HepG2 (cell line): ENCODE measurements at regions not wholly inside any gene's neighbourhood (a gene's known extent, or its start where the extent isn't known, plus 50 kb on each side); places are given as distances from the start of the nearest gene placed in this dataset.

ENCODE experiments used
- DDIT3 ChIP-seq: sonication (generic); formaldehyde crosslinking; IDR thresholded peaks from 2 replicates; pipeline ENCODE4 v1.4.0; 2020; ENCODE audit warnings: mild to moderate bottlenecking, missing genetic modification reagents
- DR1 ChIP-seq: sonication (generic); formaldehyde crosslinking; IDR thresholded peaks from 2 replicates; pipeline ENCODE4 v1.8.0; 2021; ENCODE audit warnings: mild to moderate bottlenecking, missing genetic modification reagents, inconsistent platforms
- GMEB2 ChIP-seq: IDR thresholded peaks from 2 replicates; pipeline ENCODE4 v1.6.1; 2016; ENCODE audit warnings: missing biosample characterization, missing genetic modification reagents, low read depth
- HMGA1 ChIP-seq: sonication (generic); formaldehyde crosslinking; conservative IDR thresholded peaks from 2 replicates; pipeline ENCODE4 v1.4.0; 2020; ENCODE audit warnings: missing genetic modification reagents
- HNF4G ChIP-seq, 2 experiments: sonication (generic) in 1 of 2; formaldehyde crosslinking in 1 of 2; IDR thresholded peaks; 2 replicates each; pipeline versions ENCODE4 v1.4.0 to v1.6.1; 2011 to 2020; ENCODE audit warnings: borderline replicate concordance in 2 of 2, low read depth in 2 of 2, mild to moderate bottlenecking in 2 of 2, low read length in 1 of 2, missing genetic modification reagents in 1 of 2, moderate library complexity in 1 of 2
- KLF15 ChIP-seq: sonication (generic); formaldehyde crosslinking; IDR thresholded peaks from 2 replicates; pipeline ENCODE4 v1.8.1; 2023; ENCODE audit warnings: borderline replicate concordance, mild to moderate bottlenecking, inconsistent platforms, missing genetic modification reagents, mixed read lengths
- KLF16 ChIP-seq, 2 experiments: sonication (generic) in 1 of 2; formaldehyde crosslinking in 1 of 2; IDR thresholded peaks; 2 replicates each; pipeline versions ENCODE4 v1.6.1 to v1.8.0; 2016 to 2023; ENCODE audit warnings: missing genetic modification reagents in 2 of 2, missing compliant biosample characterization in 1 of 2
- MATR3 ChIP-seq: sonication (generic); formaldehyde crosslinking; IDR thresholded peaks from 2 replicates; pipeline ENCODE4 v1.4.0; 2020; ENCODE audit warnings: missing genetic modification reagents
- MLX ChIP-seq: IDR thresholded peaks from 2 replicates; pipeline ENCODE4 v1.6.1; 2016
- NCOR1 ChIP-seq: fragments of 200-600 bp; sonication (generic); IDR thresholded peaks from 2 replicates; pipeline ENCODE4 v1.7.0; 2017; ENCODE audit warnings: antibody characterized with exemption, low read length, borderline replicate concordance
- RCOR2 ChIP-seq: IDR thresholded peaks from 2 replicates; pipeline ENCODE4 v1.6.1; 2016; ENCODE audit warnings: missing biosample characterization, missing genetic modification reagents
- SMAD3 ChIP-seq: sonication (generic); formaldehyde crosslinking; IDR thresholded peaks from 2 replicates; pipeline ENCODE4 v1.4.0; 2020; ENCODE audit warnings: missing genetic modification reagents
- STAG1 ChIP-seq: sonication (generic); formaldehyde crosslinking; IDR thresholded peaks from 2 replicates; pipeline ENCODE4 v1.4.0; 2020; ENCODE audit warnings: missing genetic modification reagents
- TCF12 ChIP-seq, 2 experiments: fragments of 450-650 bp in 1 of 2; sonication (generic) in 1 of 2; formaldehyde crosslinking in 1 of 2; IDR thresholded peaks; 2 replicates each; pipeline versions ENCODE4 v1.6.1 to v1.8.0; 2017 to 2022; ENCODE audit warnings: antibody characterized with exemption in 1 of 2, mild to moderate bottlenecking in 1 of 2, missing genetic modification reagents in 1 of 2, moderate library complexity in 1 of 2
- TCF7L2 ChIP-seq: IDR thresholded peaks from 2 replicates; pipeline ENCODE4 v1.6.1; 2011; ENCODE audit warnings: mild to moderate bottlenecking, low read depth, low read length, moderate library complexity
- TOPORS ChIP-seq: sonication (generic); formaldehyde crosslinking; IDR thresholded peaks from 2 replicates; pipeline ENCODE4 v1.8.0; 2023; ENCODE audit warnings: mild to moderate bottlenecking, missing genetic modification reagents
- U2AF2 ChIP-seq: fragments of 200-400 bp; formaldehyde crosslinking; IDR thresholded peaks from 2 replicates; pipeline ENCODE4 v1.6.1; 2017; ENCODE audit warnings: low read depth, mild to moderate bottlenecking, low read length
- XBP1 ChIP-seq: sonication (generic); formaldehyde crosslinking; IDR thresholded peaks from 2 replicates; pipeline ENCODE4 v1.5.0; 2020; ENCODE audit warnings: missing genetic modification reagents
- YY1 ChIP-seq: IDR thresholded peaks from 2 replicates; pipeline ENCODE4 v1.6.1; 2011; ENCODE audit warnings: low read length, low read depth, moderate library complexity, mild to moderate bottlenecking; ENCODE audit not compliant: insufficient read depth, insufficient replicate concordance
- ZBTB7B ChIP-seq: sonication (generic); formaldehyde crosslinking; IDR thresholded peaks from 2 replicates; pipeline ENCODE4 v1.4.0; 2020; ENCODE audit warnings: missing genetic modification reagents
- ZFP36 ChIP-seq: fragments of 150-350 bp; IDR thresholded peaks from 2 replicates; pipeline ENCODE4 v1.6.1; 2018; ENCODE audit warnings: borderline replicate concordance, low read length, low read depth; ENCODE audit not compliant: partially characterized antibody
- ZNF234 ChIP-seq: sonication (generic); formaldehyde crosslinking; conservative IDR thresholded peaks from 2 replicates; pipeline ENCODE4 v1.5.1; 2020; ENCODE audit warnings: mild to moderate bottlenecking, missing genetic modification reagents
- ZNF577 ChIP-seq: sonication (generic); formaldehyde crosslinking; IDR thresholded peaks from 2 replicates; pipeline ENCODE4 v1.4.0; 2020; ENCODE audit warnings: mild to moderate bottlenecking, low read depth, missing genetic modification reagents, borderline replicate concordance
- ZNF747 ChIP-seq: sonication (generic); formaldehyde crosslinking; IDR thresholded peaks from 2 replicates; pipeline ENCODE4 v1.8.1; 2023; ENCODE audit warnings: missing genetic modification reagents, mild to moderate bottlenecking, borderline replicate concordance
- ZNF784 ChIP-seq: sonication (generic); formaldehyde crosslinking; IDR thresholded peaks from 2 replicates; pipeline ENCODE4 v1.5.1; 2020; ENCODE audit warnings: missing genetic modification reagents, mild to moderate bottlenecking, borderline replicate concordance
- ZNF83 ChIP-seq: sonication (generic); formaldehyde crosslinking; IDR thresholded peaks from 2 replicates; pipeline ENCODE4 v1.4.0; 2020; ENCODE audit warnings: missing genetic modification reagents, mild to moderate bottlenecking, borderline replicate concordance
- ZSCAN30 ChIP-seq: sonication (generic); formaldehyde crosslinking; IDR thresholded peaks from 2 replicates; pipeline ENCODE4 v1.5.0; 2020; ENCODE audit warnings: mild to moderate bottlenecking, missing genetic modification reagents

GRCh38 chr2:126990605-126991532, 92.2 kb downstream of the TEX51 start (continued):
- TF ChIP-seq SMAD3 (CRISPR knock-in tag) (peak; percentile 18; the same call in 1 of the 2 replicates), HMGA1 (CRISPR knock-in tag) (no peak), STAG1 (CRISPR knock-in tag) (no peak), MATR3 (CRISPR knock-in tag) (no peak), NCOR1 (peak; percentile 72; the same call in 1 of the 2 replicates), KLF15 (CRISPR knock-in tag) (no peak), ZNF747 (CRISPR knock-in tag) (no peak), ZNF784 (CRISPR knock-in tag) (no peak), TCF12 (IDR thresholded peaks at IDR 0.05) (no peak), TCF12 (CRISPR knock-in tag; IDR thresholded peaks at IDR 0.05) (no peak), ZBTB7B (CRISPR knock-in tag) (peak; percentile 82), ZSCAN30 (CRISPR knock-in tag) (no peak), XBP1 (no peak), TCF7L2 (no peak), GMEB2 (CRISPR knock-in tag) (no peak), ZNF577 (CRISPR knock-in tag) (no peak), HNF4G (IDR thresholded peaks at IDR 0.05; ENCODE audit: borderline replicate concordance, low read depth, low read length) (0 out of 2 replicates have a peak, but pooled peaks have one; percentile 28), HNF4G (CRISPR knock-in tag; IDR thresholded peaks at IDR 0.05; ENCODE audit: borderline replicate concordance, low read depth) (no peak), ZFP36 (no peak), U2AF2 (no peak), TOPORS (CRISPR knock-in tag) (no peak), YY1 (no peak), DR1 (CRISPR knock-in tag) (no peak), KLF16 (CRISPR knock-in tag; IDR thresholded peaks at IDR 0.05) (no peak), RCOR2 (CRISPR knock-in tag) (no peak; the same call in 1 of the 2 replicates), ZNF83 (no peak), MLX (CRISPR knock-in tag) (peak; percentile 47; the same call in 1 of the 2 replicates), ZNF234 (CRISPR knock-in tag) (0 out of 2 replicates have a peak, but pooled peaks have one; percentile 49), DDIT3 (CRISPR knock-in tag) (no peak)
